RPMI7951 (cell line): ENCODE measurements at regions not wholly inside any gene's neighbourhood (a gene's known extent, or its start where the extent isn't known, plus 50 kb on each side); places are given as distances from the start of the nearest gene placed in this dataset.
A peak's percentile ranks its signal among the peaks of the same experiment; 100 is the strongest.

ENCODE experiments used
- DNase-seq: peaks from one replicate; pipeline ENCODE4 v3.0.0-alpha.2; 2012; ENCODE audit warnings: low read depth

- no peak for DNase-seq
Observed at GRCh38 chr1:217211486-217211885, 419.4 kb downstream of the GPATCH2 start.

- DNase-seq, result no peak
Observed at GRCh38 chr1:217205578-217205977, 425.3 kb downstream of the GPATCH2 start.

- no peak for DNase-seq
Observed at GRCh38 chr1:217196616-217197015, 434.3 kb downstream of the GPATCH2 start.

GRCh38 chr1:217193151-217193550, 437.7 kb downstream of the GPATCH2 start:
- no peak for DNase-seq

GRCh38 chr1:217191441-217191840, 439.4 kb downstream of the GPATCH2 start:
- DNase-seq, result no peak

- no peak for DNase-seq
Observed at GRCh38 chr1:217190359-217190758, 440.5 kb downstream of the GPATCH2 start.

GRCh38 chr1:217189362-217189761, 441.5 kb downstream of the GPATCH2 start:
- no peak for DNase-seq

- no peak for DNase-seq
Observed at GRCh38 chr1:217188280-217189237, 442.3 kb downstream of the GPATCH2 start.

- no peak for DNase-seq
Observed at GRCh38 chr1:217186664-217187063, 444.2 kb downstream of the GPATCH2 start.

- DNase-seq, result no peak
Observed at GRCh38 chr1:217184854-217185253, 446.0 kb downstream of the GPATCH2 start.

GRCh38 chr1:217182992-217183391, 447.9 kb downstream of the GPATCH2 start:
- no peak for DNase-seq

GRCh38 chr1:217181756-217182155, 449.1 kb downstream of the GPATCH2 start:
- no peak for DNase-seq

- DNase-seq, result no peak
Observed at GRCh38 chr1:217181176-217181746, 449.6 kb downstream of the GPATCH2 start.

- no peak for DNase-seq
Observed at GRCh38 chr1:217180443-217180842, 450.4 kb downstream of the GPATCH2 start.

GRCh38 chr1:217164403-217164802, 441.2 kb upstream of the ESRRG start:
- DNase-seq, result no peak

GRCh38 chr1:217153361-217153760, 430.1 kb upstream of the ESRRG start:
- no peak for DNase-seq

GRCh38 chr1:217150366-217150765, 427.1 kb upstream of the ESRRG start:
- DNase-seq, result no peak

GRCh38 chr1:217149791-217150190, 426.6 kb upstream of the ESRRG start:
- no peak for DNase-seq

GRCh38 chr1:217141711-217142110, 418.5 kb upstream of the ESRRG start:
- DNase-seq, result no peak

- peak; percentile 43 for DNase-seq
Observed at GRCh38 chr1:217140041-217140901, 417.0 kb upstream of the ESRRG start.

GRCh38 chr1:217139513-217139912, 416.3 kb upstream of the ESRRG start:
- DNase-seq, result no peak

- no peak for DNase-seq
Observed at GRCh38 chr1:217138799-217139466, 415.7 kb upstream of the ESRRG start.
